ENCODE measurements at regions not wholly inside any gene's neighbourhood (a gene's known extent, or its start where the extent isn't known, plus 50 kb on each side); places are given as distances from the start of the nearest gene placed in this dataset.
"Not testable (repeated sequence)": the region's sequence is repeated elsewhere in the genome, so short reads cannot be mapped to it uniquely, and the experiment has no call there.

DNA sequence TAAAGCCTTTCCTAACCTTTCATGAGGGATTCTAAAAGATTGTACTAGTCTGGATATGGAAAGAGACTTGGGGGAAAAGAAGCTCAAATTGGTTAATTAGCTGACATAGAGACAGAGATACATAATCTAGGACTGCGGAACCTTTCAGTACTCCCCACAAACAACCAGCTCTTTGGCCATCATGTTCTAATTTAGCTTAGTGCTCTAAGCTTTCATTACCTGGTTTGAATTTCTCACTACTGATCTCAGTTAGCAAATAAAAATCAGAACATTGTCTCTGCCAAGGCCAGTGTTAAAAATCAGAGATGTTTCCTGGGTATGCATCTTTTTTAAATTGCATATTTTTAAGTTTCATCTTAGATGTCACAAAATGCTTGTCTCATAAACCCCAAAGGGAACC, 254.4 kb downstream of the GLUD2 start:
- DNase-seq (ENCODE audit: low spot score), result no peak

DNA sequence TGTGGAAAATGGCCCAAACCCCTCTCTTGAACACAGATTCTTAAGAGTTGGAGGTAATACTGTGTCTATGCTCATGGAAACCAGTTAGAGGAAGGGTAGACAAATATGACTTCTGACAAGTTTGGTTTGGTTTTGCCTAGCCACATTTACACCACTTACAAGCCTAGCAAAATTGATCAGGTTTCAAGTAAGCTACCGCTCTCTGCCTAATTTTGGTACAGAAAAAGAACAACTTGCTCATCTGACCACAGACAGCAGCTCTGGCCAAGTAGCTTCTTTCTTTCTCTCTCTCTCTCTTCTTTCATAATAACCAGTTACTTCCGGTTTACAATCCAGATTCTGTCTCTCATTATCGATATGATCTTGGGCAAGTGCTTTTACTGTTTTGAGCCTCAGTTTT, 260.0 kb downstream of the GLUD2 start:
- no peak for DNase-seq (ENCODE audit: low spot score)

DNA sequence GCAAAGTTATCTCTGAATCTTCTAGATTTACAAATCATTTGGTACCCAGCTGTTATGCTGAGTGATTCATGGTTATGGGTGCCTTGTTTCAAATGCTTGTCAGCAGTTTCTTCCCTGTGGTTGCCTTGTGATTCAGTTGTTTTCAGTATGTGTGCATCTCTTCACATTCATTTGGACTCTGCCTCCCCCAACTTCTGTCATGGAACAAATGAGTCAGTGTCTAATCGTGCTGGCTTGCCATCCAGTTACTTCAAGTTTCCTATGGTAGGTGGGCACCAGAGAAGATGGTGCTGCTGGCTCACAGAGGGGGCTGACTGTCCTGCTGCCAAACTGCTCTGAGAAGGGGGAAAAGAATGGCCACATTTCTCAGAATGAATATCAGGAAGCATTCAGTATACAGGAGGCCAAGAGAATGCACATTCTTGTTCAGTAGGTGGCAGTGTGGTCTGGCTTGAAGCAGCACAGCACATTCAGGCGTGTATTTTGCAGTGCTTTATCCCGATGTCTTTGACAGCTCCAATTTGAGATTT, 260.9 kb downstream of the GLUD2 start:
- peak; percentile 66 for DNase-seq (ENCODE audit: low spot score)

DNA sequence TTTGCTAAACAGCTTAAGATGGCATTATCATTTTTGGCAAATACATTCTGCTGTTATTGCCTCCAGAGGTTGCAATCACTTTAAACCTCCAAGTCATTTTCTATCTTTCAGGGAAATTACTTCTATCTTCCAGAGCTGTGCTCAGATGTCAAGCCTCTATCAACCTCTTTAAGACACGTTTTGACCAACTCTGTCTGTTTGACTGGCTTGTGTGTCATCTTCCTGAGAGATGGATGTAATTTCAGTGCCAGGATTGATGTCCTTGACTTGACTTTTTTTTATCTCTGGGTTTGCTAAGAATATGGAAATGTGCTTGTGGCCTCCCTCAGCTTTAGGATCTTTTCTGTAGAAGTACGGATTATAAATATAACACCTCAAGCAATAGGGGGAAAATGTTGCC, 263.4 kb downstream of the GLUD2 start:
- no peak for DNase-seq (ENCODE audit: low spot score)

DNA sequence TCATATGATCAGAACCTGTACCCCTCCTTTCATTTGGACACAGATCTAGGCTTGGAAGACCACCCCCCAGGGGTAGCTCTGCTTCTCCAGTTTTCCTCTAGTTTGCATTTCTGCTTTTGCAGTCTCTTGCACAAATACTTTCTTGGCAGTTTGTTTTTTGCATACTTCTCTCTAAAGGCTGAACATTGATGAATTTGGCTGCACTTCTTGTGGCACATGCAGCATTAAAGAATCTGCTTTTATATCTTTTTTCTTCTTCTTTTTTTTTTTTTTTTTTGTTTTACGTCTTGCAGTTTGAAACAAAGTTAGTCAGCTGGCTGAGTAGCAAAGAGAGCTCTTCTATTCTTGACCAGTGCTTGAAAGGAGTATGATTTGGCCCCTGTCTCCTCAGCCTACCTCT, 273.0 kb downstream of the GLUD2 start:
- DNase-seq (ENCODE audit: low spot score), result no peak

DNA sequence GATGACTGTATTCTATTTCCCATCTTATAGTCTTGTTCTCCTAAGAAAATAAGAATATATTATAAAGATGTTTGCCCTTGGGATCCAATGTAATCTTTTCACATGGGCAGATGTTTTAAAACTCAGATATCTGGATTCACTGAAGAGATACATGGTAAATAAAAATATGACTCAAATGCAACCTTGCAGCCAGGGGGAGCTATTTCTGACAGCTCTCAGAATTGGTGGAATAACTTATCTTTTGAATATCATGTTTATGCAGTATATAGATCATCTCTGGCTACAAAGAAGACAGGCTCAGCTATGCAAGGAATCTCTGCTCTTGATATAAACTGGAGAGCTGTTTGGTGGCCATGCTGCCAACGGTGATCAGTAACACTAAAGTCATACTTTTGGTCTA, 274.7 kb downstream of the GLUD2 start:
- DNase-seq (ENCODE audit: low spot score), result peak; percentile 6

DNA sequence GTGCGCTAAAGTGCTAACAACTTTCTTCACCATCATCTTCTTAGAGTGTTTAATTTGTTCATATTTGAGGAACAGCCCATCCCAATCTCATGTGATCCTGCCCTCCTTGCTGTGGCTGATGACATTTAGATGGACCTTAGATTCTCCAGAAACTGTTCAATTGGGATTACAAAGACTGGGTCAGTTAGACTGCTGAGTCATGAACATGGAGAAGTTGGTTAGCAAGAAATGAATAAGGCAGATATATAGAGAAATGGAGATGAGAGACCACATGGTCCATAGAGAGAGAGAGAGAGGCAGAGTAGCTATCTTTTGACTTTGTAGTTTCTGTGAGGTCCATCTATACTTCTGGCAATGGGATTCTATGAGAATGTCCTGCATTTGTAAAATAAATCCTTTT, 275.9 kb downstream of the GLUD2 start:
- DNase-seq (ENCODE audit: low spot score), result no peak

DNA sequence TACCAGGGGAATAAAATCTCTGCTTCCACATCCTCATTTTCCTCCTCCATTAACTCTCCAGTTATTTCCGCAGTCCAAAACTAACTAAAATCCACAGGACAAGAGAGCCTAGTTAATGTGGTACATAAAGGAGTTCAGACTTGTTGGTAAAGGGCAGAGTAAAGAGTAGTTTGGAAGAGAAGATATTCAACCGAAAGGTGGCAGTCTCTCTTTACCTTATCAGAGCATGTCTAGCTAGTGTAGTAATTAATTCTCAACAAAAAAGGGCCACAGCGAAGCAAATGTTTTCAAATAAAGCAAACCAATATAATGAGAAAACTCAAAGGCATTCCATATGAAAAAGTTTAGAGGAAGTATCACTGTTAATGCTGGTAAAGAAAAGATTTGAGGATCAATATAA, 286.5 kb downstream of the GLUD2 start:
- no peak for DNase-seq (ENCODE audit: low spot score)

DNA sequence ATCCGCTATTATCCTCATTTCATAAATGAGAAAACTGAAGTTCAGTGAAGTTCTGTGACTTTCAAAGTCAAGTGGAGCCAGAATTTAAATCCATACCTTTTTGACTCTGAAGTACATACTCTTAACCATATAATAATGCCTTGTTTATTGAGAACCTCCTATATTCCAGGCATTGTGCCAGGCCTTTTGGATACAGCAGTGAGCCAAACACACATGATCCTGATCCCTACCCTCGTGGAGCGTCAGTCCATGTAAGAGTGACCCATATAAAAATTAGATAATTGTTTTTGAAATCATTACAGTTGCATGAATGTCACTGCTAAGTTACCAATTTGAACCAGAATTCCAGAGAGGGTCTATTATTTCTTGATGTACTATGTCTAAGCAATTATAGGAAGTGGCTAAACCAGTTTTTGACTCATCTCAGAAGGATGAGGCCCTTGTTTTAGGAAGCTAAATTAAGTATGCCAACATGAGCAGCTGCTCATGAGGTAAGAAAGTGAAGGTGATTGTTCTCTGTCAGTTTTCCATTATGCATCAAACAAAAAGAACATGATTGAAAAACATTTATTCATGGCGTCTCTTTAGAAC, 289.5 kb downstream of the GLUD2 start:
- DNase-seq (ENCODE audit: low spot score), result peak; percentile 58

DNA sequence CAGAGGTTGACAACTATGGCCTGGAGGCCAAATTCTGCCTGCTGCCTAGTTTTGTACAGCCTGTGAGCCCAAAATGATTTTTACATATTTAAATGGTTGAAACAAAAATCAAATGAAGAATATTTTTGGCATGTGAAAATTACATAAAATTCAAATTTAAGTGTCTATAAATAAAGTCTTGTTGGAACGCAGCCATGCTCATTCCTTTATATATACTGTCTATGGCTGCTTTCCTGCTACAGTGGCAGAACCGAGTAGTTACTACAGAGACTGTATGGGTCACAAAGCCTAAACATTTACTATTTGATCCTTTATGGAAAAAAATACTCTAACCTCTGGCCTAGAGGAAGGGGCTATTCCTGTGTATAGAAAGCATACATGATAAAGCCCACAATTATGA, 290.4 kb downstream of the GLUD2 start:
- DNase-seq (ENCODE audit: low spot score), result no peak

DNA sequence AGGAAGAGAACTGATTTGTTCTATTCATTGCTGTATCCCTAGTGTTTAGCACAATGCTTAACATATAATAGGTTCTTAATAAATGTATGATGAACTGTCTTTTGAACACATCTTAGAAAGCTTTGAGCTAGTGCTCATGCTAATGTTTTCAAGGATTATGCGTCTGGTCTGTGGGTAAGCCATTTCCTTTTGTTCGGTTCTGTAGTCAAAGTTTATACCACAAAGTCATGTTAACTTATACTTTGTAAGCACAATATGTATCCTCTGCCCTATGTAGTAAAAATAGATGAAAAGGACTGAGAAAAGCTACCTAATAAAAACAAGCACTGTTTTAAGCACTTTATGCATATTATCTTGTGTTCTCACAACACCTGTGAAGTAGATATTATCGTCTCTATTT, 301.9 kb downstream of the GLUD2 start:
- no peak for DNase-seq (ENCODE audit: low spot score)

DNA sequence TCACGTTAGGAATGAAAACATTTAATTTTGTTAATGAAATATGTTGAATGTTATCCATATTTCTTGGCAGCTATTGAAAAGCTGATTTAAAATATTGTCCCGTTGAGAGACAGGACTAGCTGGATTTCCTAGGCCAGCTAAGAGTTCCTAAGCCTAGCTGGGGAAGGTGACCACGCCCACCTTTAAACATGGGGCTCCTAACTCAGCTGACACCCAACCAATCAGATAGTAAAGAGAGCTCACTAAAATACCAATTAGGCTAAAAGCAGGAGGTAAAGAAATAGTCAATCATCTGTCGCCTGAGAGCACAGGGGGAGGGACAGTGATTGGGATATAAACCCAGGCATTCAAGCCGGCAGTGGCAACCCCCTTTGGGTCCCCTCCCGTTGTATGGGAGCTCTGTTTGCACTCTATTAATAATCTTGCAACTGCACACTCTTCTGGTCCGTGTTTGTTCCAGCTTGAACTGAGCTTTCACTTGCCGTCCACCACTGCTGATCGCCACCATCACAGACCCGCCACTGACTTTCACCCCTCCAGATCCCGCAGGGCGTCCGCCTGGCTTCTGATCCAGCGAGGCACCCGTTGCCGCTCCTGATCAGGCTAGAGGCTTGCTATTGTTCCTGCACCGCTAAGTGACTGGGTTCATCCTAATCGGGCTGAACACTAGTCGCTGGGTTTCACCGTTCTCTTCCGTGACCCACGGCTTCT, 308.9 kb downstream of the GLUD2 start:
- no peak for DNase-seq (ENCODE audit: low spot score)

DNA sequence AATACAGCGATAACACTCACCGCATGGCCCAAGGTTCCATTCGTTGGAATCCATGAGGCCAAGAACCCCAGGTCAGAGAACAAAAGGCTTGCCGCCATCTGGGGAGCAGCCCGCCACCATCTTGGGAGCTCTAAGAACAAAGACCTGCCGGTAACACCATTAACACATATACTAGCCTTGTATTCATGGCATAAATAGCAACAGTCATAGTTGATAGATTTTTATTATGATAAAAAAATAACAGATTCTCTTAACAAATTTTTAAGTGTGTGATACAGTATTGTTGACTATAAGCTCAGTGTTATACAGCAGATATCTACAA, 309.4 kb downstream of the GLUD2 start:
- no peak for DNase-seq (ENCODE audit: low spot score)

DNA sequence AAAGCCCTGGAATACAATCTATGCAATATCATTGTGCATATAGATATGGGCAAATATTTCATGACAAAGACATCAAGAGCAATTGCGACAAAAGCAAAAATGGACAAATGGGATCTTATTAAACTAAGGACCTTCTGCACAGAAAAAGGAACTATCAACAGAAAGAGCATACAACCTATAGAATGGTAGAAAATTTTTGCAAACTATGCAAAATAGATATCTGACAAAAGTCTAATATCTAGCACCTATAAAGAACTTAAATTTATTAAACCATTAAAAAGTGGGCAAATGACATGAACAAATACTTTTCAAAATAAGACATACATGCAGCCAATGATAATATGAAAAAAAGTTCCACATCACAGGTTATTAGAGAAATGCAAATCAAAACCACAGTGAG, 312.9 kb downstream of the GLUD2 start:
- DNase-seq (ENCODE audit: low spot score), result no peak

DNA sequence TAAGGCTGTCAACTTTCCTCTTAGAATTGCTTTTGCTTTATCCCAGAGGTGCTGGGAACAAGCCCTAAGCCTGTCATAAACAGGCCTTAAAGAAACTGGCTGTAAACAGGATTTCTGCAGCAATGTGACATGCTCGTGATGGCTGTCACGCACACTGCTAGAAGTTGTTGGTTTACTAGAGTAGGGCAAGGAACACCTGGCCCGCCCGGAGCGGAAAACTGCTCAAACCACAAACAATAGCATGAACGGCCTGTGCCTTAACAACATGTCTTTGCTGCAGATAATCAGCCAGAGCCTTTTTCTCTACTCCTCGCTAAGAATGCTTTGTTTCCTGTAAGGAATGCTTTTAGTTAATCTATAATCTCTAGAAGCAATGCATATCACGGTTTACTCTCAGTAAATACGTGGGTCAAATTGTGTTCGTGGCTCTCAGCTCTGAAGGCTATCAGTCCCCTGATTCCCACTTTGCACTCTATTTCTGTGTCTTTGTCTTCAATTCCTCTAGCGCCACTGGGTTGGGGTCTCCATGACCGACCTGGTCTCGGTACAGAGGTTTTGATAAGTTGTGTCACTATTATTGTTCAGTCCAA, 318.3 kb downstream of the GLUD2 start:
- peak; percentile 22 for DNase-seq (ENCODE audit: low spot score)

DNA sequence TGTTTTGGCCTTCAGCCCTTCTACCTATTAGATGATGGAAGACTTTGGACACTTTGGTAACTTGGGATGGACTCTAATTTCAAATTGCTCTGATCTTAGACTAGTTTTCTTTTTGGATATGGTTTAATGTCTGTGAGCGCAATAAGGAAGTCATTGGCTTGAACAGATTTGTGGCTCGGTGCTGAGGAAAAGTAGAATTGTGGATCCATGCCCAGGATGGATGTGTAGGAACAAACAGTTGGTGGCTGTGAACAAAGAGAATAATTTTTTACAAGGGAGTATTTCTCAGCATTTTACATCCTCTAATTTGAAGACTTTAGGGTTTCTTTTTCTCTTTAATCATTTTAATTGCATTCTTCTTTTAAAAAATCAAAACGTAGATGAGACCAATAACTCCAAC, 327.1 kb downstream of the GLUD2 start:
- no peak for DNase-seq (ENCODE audit: low spot score)

DNA sequence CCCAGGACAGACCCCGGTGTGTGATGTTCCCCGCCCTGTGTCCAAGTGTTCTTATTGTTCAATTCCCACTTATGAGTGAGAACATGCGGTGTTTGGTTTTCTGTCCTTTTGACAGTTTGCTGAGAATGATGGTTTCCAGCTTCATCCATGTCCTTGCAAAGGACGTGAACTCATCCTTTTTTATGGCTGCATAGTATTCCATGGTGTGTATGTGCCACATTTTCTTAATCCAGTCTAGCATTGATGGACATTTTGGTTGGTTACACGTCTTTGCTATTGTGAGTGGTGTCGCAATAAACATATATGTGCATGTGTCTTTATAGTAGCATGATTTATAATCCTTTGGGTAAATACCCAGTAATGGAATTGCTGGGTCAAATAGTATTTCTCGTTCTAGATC, 334.5 kb downstream of the GLUD2 start:
- not testable (repeated sequence) for DNase-seq (ENCODE audit: low spot score)

DNA sequence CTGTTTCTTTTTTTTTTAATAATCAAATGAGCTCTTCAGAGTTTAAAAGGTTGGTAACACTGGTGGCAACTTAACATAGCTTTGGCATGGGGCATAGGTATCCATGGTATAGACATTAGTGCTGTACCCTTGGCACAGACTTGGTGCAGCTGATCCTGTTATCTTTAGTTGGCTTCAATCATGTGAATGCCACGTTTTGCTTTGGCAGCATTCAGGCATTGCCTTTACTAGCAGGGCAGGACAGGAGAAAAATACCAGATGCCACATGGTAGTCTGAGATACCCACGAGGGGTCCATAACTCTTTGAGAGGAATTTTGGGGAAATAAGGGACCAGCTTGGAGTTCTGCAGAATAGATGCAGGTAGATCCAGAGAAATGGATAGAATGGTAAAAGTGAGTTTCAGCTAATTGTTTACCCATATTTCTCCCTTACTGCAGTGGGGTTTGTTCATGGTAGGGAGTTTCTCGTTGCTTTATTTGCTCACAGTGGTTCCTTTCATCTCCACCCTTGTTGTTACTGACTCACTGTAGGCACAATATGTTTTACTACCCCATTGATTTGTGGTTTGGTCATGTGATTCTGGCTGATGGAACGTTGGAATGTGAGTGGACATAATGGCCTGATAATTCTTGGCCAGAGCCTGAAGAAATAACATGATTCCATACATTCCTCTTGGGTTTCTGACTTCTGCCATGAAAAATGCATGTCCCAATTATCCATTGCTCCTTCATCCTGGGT, 342.7 kb downstream of the GLUD2 start:
- DNase-seq (ENCODE audit: low spot score), result peak; percentile 27

DNA sequence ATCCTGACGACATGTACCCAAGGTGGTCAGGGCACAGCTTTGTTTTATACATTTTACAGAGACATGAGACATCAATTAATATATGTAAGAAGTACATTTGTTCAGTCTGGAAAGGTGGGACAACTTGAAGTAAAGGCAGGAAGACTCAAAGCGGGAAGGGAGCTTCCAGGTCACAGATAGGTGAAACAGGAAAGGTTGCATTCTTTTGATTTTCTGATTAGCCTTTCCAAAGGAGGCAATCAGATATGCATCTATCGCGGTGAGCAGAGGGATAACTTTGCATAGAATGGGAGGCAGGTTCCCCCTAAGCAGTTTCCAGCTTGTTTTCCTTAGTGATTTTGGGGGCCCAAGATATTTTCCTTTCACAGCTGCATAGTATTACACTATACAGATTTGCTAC, 358.4 kb downstream of the GLUD2 start:
- DNase-seq (ENCODE audit: low spot score), result no peak

DNA sequence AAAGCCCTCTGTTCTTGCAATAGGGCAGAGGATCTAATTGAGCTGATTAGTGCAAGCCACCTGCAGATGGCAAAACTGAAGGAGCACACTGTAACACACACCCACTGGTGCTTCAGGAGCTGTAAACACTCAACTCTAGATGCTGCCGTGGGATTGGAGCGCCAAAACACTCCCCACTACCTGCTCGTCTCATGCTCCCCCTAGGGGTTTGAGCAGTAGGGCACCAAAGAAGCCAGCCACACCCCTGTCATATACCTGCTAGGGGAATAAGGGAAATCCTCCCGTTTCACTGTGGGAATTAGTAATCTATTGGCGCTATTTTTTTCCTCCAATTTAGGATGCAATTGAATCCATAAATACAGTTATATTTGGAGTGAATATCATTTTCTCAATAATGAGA, 360.2 kb downstream of the GLUD2 start:
- DNase-seq (ENCODE audit: low spot score), result no peak

DNA sequence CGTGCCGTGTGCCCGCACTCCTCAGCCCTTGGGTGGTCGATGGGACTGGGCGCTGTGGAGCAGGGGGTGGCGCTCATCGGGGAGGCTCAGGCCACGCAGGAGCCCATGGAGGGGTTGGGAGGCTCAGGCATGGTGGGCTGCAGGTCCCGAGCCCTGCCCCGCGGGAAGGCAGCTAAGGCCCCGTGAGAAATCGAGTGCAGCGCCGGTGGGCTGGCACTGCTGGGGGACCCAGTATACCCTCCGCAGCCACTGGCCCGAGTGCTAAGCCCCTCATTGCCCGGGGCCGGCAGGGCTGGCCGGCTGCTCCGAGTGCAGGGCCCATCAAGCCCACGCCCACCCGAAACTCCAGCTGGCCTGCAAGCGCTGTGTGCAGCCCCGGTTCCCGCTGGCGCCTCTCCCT, 384.1 kb downstream of the GLUD2 start:
- not testable (repeated sequence) for DNase-seq (ENCODE audit: low spot score)

DNA sequence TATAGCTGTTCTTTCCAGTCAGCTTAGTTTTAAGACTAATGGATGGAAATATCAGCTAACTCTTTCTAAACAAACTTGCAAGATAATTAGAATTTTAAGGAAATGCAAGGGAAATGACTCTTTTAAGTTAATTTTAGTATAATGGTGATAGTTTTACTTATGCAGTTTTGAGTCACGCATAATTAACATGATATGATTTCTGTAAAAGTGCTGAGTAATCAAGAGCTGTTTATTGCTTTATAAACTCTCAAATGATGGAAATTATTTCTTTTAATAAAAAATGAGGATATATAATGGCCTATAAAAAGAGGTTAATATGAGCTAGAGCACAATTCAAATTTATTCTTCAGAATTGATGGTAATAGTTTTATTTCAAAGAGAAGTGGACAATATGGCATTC, 385.9 kb downstream of the GLUD2 start:
- no peak for DNase-seq (ENCODE audit: low spot score)

DNA sequence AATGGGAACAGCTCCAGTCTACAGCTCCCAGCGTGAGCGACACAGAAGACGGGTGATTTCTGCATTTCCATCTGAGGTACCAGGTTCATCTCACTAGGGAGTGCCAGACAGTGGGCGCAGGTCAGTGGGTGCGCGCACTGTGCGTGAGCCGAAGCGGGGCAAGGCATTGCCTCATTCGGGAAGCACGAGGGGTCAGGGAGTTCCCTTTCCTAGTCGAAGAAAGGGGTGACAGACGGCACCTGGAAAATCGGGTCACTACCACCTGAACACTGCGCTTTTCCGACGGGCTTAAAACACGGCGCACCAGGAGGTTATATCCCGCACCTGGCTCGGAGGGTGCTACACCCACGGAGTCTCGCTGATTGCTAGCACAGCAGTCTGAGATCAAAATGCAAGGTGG, 390.3 kb downstream of the GLUD2 start:
- DNase-seq (ENCODE audit: low spot score), result not testable (repeated sequence)

Measured in kidney tubule cell (primary cell).